VCaP (cell line): ENCODE measurements at regions not wholly inside any gene's neighbourhood (a gene's known extent, or its start where the extent isn't known, plus 50 kb on each side); places are given as distances from the start of the nearest gene placed in this dataset.

Experiments used
- H3K27ac ChIP-seq: fragments of 450-650 bp; 2 replicates; pipeline ENCODE4 v1.5.1; 2017
- TF ChIP-seq, protein P1 (sequence below): fragments of 450-650 bp; conservative IDR thresholded peaks from 2 replicates; pipeline ENCODE4 v1.5.1; 2017; ENCODE audit warnings: mild to moderate bottlenecking, moderate library complexity

DNA sequence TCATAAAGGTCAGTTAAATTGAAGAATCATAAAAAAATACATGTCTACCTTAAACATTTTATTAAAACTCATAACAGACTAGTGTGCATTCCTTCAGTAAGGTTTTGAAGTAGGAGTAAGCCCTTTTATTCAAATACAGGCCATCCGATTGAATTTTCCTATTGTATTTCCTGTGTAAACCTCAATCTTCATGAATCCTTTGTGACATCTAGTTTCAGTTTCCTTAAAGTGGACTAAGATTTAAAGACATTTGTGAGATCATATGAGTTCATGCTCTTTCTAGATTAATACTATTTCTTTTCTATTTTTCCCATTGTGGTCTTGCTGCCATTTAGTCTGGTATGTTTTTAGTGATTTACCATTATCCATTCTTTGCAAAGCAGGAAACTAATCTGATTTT, 644.7 kb upstream of the BOD1L1 start:
- no peak overlapping the region for H3K27ac ChIP-seq

DNA sequence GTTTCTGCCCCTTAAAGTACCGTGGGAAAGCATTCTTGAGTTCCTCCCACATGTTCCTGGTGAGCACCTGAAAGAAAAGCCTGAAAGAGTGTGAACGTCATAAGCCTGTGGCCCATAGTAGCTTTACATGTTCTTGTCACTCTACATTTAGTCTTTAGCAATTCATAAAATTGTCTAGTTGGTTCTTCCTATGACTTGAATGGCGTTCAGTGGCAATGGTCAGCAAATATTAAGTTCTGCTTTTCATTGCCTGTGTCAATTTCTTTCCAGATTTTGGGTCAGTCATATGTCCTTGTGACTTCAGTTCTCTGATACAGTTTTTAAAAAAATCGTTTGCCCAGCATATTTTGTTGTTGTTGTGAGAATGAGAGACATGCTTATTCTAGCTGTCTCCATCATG, 650.0 kb upstream of the BOD1L1 start:
- TF ChIP-seq, protein P1, sequence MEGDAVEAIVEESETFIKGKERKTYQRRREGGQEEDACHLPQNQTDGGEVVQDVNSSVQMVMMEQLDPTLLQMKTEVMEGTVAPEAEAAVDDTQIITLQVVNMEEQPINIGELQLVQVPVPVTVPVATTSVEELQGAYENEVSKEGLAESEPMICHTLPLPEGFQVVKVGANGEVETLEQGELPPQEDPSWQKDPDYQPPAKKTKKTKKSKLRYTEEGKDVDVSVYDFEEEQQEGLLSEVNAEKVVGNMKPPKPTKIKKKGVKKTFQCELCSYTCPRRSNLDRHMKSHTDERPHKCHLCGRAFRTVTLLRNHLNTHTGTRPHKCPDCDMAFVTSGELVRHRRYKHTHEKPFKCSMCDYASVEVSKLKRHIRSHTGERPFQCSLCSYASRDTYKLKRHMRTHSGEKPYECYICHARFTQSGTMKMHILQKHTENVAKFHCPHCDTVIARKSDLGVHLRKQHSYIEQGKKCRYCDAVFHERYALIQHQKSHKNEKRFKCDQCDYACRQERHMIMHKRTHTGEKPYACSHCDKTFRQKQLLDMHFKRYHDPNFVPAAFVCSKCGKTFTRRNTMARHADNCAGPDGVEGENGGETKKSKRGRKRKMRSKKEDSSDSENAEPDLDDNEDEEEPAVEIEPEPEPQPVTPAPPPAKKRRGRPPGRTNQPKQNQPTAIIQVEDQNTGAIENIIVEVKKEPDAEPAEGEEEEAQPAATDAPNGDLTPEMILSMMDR, result no peak
- no peak overlapping the region for H3K27ac ChIP-seq

More for the DNA sequence above, 644.7 kb upstream of the BOD1L1 start:
- TF ChIP-seq, protein P1, result no peak

DNA sequence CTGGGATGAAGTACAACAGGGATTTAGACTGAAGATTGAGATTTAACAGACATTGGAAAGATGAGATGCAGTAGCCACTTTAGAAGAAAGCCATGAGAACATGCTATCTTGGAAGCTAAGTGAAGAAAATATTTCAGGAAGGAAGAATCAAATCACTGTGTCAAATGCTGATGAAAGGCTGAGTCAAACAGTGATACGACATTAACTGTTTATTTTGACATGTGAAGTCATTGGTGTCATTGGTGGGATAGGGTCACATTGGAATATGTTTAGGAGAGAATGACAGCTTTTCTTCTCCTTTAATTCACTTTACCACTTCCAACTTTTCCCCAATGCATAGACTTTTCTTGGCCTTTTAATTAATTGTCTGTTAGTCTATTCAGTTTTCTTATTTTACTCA, 653.0 kb upstream of the BOD1L1 start:
- TF ChIP-seq, protein P1, result no peak
- H3K27ac ChIP-seq, result no peak overlapping the region

DNA sequence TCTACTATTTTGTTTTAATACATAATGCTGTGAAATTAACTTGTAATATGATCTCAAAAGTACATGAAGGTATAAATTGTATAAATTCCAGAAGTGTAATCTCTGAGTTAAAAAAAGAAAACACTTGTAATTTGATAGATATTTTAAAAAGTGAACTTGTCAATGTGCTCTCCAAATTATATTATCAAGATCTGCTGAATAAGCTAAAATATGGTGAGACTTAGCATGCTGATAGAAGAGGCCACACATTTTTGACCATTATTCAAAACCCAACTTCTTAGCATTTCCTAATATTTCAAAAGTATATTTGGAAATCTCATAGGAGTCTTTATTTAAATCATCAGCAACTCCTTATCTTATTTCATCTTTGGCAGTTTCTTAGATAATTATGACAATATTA, 657.1 kb upstream of the BOD1L1 start:
- no peak overlapping the region for H3K27ac ChIP-seq
- TF ChIP-seq, protein P1, result no peak

DNA sequence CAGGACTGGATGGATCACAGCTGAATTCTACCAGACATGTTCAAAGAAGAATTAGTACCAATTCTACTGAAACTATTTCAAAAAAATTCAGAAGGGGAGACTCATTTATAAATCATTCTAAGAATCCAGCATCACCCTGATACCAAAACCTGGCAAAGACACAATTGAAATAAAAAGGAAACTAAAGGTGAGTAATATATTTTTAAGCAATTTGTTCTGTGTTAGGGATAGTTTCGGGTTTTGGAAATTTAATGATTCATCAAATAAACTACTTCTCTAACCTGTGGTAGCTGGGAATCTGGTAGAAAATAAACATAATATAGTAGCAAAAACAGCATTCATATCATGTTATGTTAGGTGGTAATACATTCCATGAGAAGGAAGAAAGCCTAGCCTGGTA, 662.2 kb upstream of the BOD1L1 start:
- TF ChIP-seq, protein P1, result no peak
- H3K27ac ChIP-seq, result no peak overlapping the region

DNA sequence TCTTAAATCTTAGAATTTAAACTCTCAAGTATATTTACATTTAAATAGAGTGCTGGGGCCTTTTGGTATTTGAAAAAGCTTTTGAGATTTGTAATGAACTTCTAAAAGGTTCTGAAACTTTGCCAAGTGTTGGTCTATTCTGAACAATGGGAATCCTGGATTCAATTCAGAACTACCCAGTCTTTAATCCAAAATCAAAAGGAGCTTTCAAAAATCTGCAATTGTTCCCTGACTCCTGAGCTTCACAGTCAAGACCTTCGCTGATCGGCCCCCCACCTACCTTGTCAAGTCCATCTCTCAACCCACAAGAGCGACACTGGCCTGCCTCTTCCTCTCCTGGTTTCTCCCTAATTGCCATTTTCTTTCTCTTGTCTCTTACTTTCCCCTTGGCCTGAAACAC, 666.1 kb upstream of the BOD1L1 start:
- TF ChIP-seq, protein P1, result no peak

DNA sequence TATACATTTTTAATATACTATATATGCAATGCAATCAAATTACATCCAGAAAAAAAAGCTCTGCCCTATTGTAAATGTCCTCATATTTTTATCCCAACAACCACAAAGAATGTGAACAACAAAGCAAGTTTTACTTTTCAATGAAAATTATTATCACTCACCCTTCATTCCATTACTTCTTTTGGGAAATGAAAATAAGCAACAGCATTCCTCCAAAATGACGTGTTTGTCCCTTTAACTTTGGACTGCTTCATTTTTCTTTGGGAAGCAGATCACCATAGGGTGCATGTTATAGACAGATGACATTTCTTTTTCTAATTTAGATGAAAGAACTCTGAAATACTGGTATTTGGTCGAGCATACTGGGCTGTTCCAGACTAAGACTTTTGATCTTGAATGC, 667.1 kb upstream of the BOD1L1 start:
- no peak overlapping the region for H3K27ac ChIP-seq
- TF ChIP-seq, protein P1, result no peak

More for the DNA sequence above, 666.1 kb upstream of the BOD1L1 start:
- no peak overlapping the region for H3K27ac ChIP-seq

DNA sequence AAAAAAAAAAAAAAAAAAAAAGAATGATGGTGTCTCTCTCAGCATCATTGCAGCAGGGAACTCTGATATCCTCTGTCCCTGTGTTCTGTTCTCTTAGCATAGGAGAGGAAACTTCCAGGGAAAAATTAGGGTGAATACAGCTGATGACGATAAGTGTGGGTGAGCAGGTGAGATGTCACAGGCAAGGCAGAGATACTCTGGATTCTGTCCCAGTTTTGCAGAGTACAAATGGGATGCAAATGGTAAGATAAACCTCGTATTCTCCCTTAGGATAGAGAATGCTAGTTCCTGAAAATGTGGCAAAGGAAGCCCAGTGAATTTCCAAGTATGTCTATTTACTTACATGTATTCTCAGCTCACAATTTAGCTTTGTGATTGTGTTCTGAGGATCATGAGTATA, 671.6 kb upstream of the BOD1L1 start:
- TF ChIP-seq, protein P1, result no peak
- H3K27ac ChIP-seq, result no peak overlapping the region
